Esophagus squamous epithelium (tissue), 4 donors: ENCODE measurements at regions not wholly inside any gene's neighbourhood (a gene's known extent, or its start where the extent isn't known, plus 50 kb on each side); places are given as distances from the start of the nearest gene placed in this dataset.

ENCODE experiments used
- POLR2A ChIP-seq, 4 donors: fragments of 450-650 bp; IDR thresholded peaks; one replicate each; pipeline ENCODE4 v1.6.1; 2017; ENCODE audit warnings: antibody characterized with exemption in 4 of 4, mild to moderate bottlenecking in 4 of 4, moderate library complexity in 3 of 4
- TF ChIP-seq, protein P1 (sequence below), 6 experiments: fragments of 450-650 bp in 4 of 6; fragments of 200-600 bp in 2 of 6; sonication (generic) in 2 of 6; IDR thresholded peaks; one replicate each; pipeline ENCODE4 v1.5.1; 2016 to 2019; ENCODE audit warnings: antibody characterized with exemption in 6 of 6, mild to moderate bottlenecking in 4 of 6, moderate library complexity in 4 of 6

DNA sequence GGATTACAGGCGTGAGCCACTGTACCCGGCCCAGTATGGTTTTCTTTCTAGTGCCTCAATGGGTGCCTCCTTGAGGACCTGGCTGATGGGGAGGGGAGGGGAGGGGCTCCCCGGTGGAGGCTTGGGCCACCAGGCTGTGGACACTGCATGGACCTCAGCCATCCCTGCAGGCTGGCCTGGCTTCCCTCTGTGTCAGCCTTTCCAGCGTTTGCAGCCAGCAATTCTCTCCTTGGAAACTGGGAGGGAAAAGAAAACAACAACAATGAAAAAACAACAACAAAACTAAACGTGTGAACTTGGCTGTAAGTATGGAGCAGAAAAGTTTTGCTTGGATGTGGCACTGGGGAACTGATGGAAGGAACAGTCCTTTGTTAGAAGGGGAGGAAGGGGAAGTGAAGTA, 159.3 kb downstream of the GLI2 start:
- TF ChIP-seq, protein P1, sequence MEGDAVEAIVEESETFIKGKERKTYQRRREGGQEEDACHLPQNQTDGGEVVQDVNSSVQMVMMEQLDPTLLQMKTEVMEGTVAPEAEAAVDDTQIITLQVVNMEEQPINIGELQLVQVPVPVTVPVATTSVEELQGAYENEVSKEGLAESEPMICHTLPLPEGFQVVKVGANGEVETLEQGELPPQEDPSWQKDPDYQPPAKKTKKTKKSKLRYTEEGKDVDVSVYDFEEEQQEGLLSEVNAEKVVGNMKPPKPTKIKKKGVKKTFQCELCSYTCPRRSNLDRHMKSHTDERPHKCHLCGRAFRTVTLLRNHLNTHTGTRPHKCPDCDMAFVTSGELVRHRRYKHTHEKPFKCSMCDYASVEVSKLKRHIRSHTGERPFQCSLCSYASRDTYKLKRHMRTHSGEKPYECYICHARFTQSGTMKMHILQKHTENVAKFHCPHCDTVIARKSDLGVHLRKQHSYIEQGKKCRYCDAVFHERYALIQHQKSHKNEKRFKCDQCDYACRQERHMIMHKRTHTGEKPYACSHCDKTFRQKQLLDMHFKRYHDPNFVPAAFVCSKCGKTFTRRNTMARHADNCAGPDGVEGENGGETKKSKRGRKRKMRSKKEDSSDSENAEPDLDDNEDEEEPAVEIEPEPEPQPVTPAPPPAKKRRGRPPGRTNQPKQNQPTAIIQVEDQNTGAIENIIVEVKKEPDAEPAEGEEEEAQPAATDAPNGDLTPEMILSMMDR (IDR thresholded peaks at IDR 0.05), result no peak
- TF ChIP-seq POLR2A (IDR thresholded peaks at IDR 0.05), result no peak
